Stimulated activated naive B cell treated with anti-CD40 and anti-IgM and Interleukin-4, amounts not matched to agents 10 μg/mL and 1 μg/mL and 100 μg/mL, for 72 hours (primary cell): ENCODE measurements at regions not wholly inside any gene's neighbourhood (a gene's known extent, or its start where the extent isn't known, plus 50 kb on each side); places are given as distances from the start of the nearest gene placed in this dataset.

Experiments used
- ATAC-seq, 2 donors: fragments of 150-1000 bp; cut with Tn5 transposase; replicated peaks; 2 replicates each; pipeline ENCODE4 v1.10.0; 2021; ENCODE audit warnings: moderate library complexity in 1 of 2
- DNase-seq: peaks from one replicate; pipeline ENCODE4 v3.0.0; 2021
- H3K27ac Mint-ChIP-seq: one replicate; pipeline ENCODE4 v1.8.0; 2022; ENCODE audit warnings: mild to moderate bottlenecking, mixed read lengths
- H3K27me3 Mint-ChIP-seq, 2 donors: one replicate each; pipeline ENCODE4 v1.8.0; 2022; ENCODE audit warnings: mixed read lengths in 2 of 2
- H3K36me3 Mint-ChIP-seq, 2 donors: one replicate each; pipeline ENCODE4 v1.8.0; 2022; ENCODE audit warnings: mixed read lengths in 2 of 2, mild to moderate bottlenecking in 1 of 2
- H3K4me1 Mint-ChIP-seq, 2 donors: one replicate each; pipeline ENCODE4 v1.8.0; 2022; ENCODE audit warnings: mixed read lengths in 2 of 2, mild to moderate bottlenecking in 1 of 2
- H3K4me3 Mint-ChIP-seq, 2 donors: one replicate each; pipeline ENCODE4 v1.8.0; 2022; ENCODE audit warnings: mild to moderate bottlenecking in 2 of 2, mixed read lengths in 2 of 2, moderate library complexity in 1 of 2
- H3K9me3 Mint-ChIP-seq, 2 donors: one replicate each; pipeline ENCODE4 v1.8.0; 2022; ENCODE audit warnings: mixed read lengths in 2 of 2, mild to moderate bottlenecking in 1 of 2

DNA sequence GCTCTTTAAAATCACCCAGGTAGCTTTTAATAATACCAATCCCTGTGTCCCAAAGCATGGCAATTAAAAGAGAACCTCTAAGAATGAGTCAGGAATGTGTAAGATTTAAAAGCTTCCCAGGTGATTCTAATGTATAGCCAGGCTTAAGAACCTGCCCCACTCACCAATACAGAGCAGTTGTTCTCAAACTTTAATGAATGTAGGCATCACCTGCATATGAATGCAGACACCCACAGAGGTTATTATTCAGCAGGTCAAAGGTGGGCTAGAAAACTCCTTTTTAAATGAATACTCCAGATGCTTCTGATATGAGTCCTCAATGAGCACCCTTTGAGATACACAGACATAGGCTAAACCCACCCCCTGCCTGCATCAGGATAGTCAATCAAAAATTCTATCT is 298.1 kb upstream of the KCNMB2 start:
- no peak overlapping the region for H3K27ac Mint-ChIP-seq

DNA sequence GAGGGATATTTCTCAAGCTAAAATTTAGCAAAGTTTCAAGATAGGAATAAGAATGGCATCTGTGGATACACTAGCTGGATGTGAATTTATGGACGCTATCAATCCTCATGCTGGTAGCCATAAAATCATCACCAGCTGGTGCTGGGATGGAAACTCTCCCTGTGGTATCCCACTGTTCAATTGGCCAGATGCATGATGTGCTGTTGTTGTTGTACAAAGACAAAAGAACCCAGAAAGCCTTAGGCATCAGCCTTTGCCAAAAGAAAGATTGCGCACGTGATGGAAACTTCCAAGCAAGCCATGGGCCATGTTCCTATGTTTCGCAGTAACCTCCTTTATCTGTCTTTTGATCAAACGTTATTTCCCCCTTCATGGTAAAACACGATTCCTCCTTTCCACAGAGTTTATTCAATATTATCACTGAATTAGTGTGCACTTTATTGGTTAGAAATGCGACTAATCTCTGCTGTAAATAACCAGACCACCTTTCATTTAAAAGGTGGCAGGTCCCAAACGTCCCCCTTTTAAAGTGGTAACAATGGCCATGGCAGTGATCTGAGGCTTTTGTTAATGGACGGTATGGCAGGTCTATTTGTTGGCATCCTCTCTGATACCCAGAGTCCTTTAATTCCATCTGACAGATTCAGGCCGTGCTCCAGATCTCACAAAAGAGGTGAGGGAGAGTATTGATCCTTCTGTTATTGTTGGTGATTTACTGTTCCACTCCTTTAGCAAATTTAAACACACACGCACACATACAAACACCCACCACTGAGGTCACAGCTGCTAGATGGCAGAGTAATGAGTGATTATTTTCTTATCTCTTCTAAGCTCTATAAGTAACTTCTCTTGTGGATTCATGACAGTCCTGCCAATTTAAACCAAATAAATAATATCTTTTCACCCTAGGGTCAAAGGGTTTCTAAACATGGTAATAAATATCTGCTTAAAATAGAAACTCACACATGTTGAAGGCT is 291.2 kb upstream of the KCNMB2 start:
- Mint-ChIP-seq H3K27ac (no peak overlapping the region), H3K9me3 (peaks cover 0 to 8% of the 10 kb centered on the region in 2 donors), H3K27me3 (no peaks in the 10 kb centered on the region), H3K4me3 (no peak overlapping the region), H3K36me3 (no peaks in the 10 kb centered on the region), H3K4me1 (no peaks in the 10 kb centered on the region)
- ATAC-seq (no peak), DNase-seq (no peak)

More for the DNA sequence above, 298.1 kb upstream of the KCNMB2 start:
- DNase-seq (no peak), ATAC-seq (no peak)
- Mint-ChIP-seq H3K4me3 (no peak overlapping the region), H3K36me3 (no peaks in the 10 kb centered on the region), H3K4me1 (no peaks in the 10 kb centered on the region), H3K27me3 (peaks cover 0 to 7% of the 10 kb centered on the region in 2 donors), H3K9me3 (peaks cover 0 to 8% of the 10 kb centered on the region in 2 donors)

DNA sequence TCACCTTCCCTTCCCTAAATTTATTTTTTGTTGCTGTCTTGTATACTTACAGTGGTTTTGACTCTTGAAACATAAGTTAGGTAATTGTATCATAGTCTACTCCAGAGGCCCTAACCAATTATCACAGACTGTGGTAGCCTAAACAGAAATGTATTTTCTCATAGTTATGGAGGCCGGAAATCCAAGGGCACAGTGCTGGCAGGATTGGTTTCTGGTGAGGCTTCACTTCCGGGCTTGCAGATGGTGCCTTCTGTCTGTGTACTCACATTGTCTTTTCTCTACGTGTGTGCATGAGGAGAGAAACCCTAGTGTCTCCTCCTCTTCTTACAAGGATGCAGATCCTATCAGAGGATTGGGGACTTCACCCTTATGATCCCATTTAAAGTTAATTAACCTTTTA is 290.2 kb upstream of the KCNMB2 start:
- Mint-ChIP-seq H3K4me1 (no peaks in the 10 kb centered on the region), H3K27me3 (peaks cover 3 to 5% of the 10 kb centered on the region in 2 donors), H3K9me3 (peaks cover 4 to 6% of the 10 kb centered on the region in 2 donors), H3K4me3 (no peak overlapping the region), H3K36me3 (no peaks in the 10 kb centered on the region), H3K27ac (no peak overlapping the region)
- ATAC-seq (no peak), DNase-seq (no peak)

DNA sequence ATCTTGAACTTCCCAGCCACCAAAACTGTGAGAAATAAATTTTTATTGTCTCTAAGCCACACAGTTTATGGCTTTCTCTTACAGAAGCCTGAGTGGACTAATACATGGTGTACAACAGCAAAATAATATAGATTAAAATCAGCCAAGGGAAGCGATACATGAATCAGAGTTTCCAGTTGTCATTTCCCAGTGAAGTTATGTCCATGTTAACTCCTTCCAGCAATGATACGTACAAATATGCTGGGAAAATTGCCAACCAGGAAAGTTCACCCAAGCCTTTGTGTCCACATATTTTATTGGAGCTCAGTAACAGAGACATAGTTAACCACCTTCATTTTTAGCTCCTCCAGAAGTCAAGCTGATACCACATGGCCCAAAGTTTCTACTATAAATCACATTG is 280.9 kb upstream of the KCNMB2 start:
- H3K36me3 Mint-ChIP-seq = no peaks in the 10 kb centered on the region
- H3K27me3 Mint-ChIP-seq = peaks cover 2 to 3% of the 10 kb centered on the region in 2 donors
- peaks cover 2 to 3% of the 10 kb centered on the region in 2 donors for H3K9me3 Mint-ChIP-seq
- no peak overlapping the region for H3K27ac Mint-ChIP-seq
- ATAC-seq = no peak
- H3K4me1 Mint-ChIP-seq = no peaks in the 10 kb centered on the region
- no peak overlapping the region for H3K4me3 Mint-ChIP-seq
- DNase-seq = no peak

DNA sequence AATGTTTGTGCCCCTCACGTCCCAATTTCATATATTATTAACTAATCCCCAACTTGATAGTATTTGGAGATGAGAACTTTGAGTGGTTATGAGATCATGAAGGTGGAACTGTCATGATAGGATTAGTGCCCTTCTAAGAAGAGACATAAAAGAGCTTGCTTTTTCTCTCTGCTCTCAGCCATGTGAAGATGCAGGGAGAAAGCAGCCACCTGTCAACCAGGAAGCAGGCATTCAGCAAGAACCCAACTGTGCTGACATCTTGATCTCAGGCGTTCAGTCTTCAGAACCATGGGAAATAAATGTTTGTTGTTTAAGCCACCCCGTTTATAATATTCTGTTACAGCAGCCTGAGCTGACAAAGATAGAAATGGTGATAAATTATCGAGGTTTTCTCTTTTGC is 278.7 kb upstream of the KCNMB2 start:
- no peaks in the 10 kb centered on the region for H3K27me3 Mint-ChIP-seq
- H3K4me3 Mint-ChIP-seq = no peak overlapping the region
- H3K4me1 Mint-ChIP-seq = no peaks in the 10 kb centered on the region
- no peaks in the 10 kb centered on the region for H3K9me3 Mint-ChIP-seq
- ATAC-seq = no peak
- H3K27ac Mint-ChIP-seq = no peak overlapping the region
- DNase-seq = no peak
- H3K36me3 Mint-ChIP-seq = no peaks in the 10 kb centered on the region

DNA sequence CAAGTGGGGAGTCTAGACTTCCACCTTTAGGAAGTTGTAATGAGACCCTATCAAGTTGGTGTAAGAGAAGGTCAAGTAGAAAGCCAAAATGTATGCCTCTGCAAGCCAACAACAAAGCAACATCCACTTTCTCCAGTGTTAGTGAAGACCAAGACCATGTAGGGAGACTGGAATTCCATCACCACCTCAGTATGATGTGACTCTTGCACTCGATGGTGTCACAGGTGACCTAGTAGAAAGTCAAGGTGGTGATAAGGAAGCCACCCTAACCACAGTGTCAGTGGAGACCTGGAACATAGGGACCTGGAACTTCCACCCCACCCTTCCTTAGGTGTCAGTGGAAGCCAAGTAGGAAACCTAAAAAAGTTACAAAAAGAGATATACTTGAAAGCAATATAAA is 278.1 kb upstream of the KCNMB2 start:
- H3K27me3 Mint-ChIP-seq = no peaks in the 10 kb centered on the region
- H3K4me1 Mint-ChIP-seq = no peaks in the 10 kb centered on the region
- H3K9me3 Mint-ChIP-seq = no peaks in the 10 kb centered on the region

DNA sequence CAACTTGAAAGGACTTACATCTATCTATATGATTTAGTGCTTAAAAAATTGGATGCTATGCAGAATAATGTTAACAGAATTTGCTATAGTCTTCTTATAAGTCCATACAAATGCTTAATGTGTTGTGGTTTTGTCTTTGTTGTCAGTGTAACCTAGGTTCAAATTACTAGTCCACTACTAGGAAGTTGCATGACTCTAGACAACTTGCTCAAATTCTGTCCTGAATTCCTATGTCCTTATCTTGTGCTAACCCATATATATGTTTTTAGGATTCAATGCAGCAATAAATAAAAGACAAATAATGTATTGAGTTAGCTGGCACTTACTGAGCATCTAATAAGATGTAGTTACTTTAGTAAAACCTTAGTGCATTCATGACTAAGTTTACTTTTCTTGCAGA is 276.5 kb upstream of the KCNMB2 start:
- no peaks in the 10 kb centered on the region for H3K4me1 Mint-ChIP-seq
- H3K36me3 Mint-ChIP-seq = no peaks in the 10 kb centered on the region
- DNase-seq (no peak), ATAC-seq (no peak)
- H3K27ac Mint-ChIP-seq = no peak overlapping the region
- H3K27me3 Mint-ChIP-seq = no peaks in the 10 kb centered on the region
- H3K4me3 Mint-ChIP-seq = no peak overlapping the region
- no peaks in the 10 kb centered on the region for H3K9me3 Mint-ChIP-seq

More for the DNA sequence above, 278.1 kb upstream of the KCNMB2 start:
- no peaks in the 10 kb centered on the region for H3K36me3 Mint-ChIP-seq
- no peak overlapping the region for H3K27ac Mint-ChIP-seq
- no peak for DNase-seq
- ATAC-seq = no peak
- H3K4me3 Mint-ChIP-seq = no peak overlapping the region

DNA sequence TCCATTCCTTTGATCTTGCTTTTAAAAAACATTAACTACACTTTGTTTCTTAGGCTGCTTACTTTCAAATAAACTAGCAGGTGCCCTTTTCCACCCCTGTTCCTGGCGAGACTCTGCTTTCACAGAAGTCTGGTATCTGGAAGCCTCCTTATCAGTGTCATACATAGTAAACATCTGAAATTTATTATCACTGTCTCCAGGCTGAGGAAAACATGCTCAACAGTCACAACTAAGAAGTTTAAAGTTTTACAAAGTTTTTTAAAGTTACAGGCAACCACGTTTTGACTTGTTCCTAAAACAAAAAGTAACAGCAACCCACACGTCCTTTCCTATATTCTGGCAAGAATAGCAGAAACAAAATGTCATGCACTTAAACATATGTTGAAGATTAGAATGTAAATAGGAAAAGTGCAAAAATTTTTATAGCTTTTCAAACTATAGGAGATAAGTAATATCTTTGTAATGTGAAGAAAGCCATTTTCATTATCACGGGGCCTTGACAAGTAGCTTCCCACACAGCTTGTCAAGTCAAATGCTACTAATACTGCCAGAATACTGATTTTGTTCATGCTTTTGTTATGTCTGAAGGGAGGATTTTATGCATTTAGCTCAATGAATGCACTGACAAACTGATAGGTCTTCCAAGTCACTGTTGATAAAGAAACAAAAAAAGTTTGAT is 275.2 kb upstream of the KCNMB2 start:
- DNase-seq (no peak), ATAC-seq (no peak)
- no peak overlapping the region for H3K4me3 Mint-ChIP-seq
- no peaks in the 10 kb centered on the region for H3K36me3 Mint-ChIP-seq
- no peaks in the 10 kb centered on the region for H3K27me3 Mint-ChIP-seq
- H3K27ac Mint-ChIP-seq = no peak overlapping the region
- H3K4me1 Mint-ChIP-seq = no peaks in the 10 kb centered on the region
- no peaks in the 10 kb centered on the region for H3K9me3 Mint-ChIP-seq

DNA sequence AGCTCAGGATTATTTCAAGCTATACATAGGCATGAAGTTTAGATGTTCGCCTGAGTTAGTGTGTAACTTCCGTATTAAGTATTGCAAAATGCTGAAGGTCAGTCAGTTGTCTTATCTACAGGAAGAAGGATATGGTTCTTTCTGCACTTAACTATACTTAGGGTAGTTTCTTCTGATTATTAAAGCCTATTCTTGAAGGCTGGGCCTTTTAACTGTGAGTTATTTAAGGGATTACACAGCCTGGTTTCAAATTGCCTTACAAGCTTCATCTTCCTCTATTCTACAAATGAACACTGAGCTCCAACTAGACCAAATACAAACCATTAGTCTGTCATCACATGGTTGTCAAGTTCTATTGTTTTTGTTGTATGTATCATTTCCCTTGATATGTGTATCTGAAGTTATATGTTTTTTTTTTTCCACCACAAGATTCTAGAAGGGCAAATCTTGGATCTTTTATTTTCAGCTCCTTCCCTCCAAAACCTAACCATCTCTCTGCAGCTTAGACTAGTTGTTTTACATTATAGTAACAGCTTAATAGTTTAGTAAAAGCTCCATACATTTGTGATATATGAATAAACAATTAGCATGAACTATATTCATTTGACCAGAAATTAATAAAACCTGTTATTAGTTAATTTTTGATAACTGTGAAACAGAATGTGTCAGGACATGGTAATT is 272.9 kb upstream of the KCNMB2 start:
- Mint-ChIP-seq H3K36me3 (no peaks in the 10 kb centered on the region), H3K4me3 (no peak overlapping the region), H3K27ac (no peak overlapping the region), H3K4me1 (no peaks in the 10 kb centered on the region), H3K27me3 (no peaks in the 10 kb centered on the region), H3K9me3 (no peaks in the 10 kb centered on the region)
- no peak for DNase-seq
- ATAC-seq = no peak

DNA sequence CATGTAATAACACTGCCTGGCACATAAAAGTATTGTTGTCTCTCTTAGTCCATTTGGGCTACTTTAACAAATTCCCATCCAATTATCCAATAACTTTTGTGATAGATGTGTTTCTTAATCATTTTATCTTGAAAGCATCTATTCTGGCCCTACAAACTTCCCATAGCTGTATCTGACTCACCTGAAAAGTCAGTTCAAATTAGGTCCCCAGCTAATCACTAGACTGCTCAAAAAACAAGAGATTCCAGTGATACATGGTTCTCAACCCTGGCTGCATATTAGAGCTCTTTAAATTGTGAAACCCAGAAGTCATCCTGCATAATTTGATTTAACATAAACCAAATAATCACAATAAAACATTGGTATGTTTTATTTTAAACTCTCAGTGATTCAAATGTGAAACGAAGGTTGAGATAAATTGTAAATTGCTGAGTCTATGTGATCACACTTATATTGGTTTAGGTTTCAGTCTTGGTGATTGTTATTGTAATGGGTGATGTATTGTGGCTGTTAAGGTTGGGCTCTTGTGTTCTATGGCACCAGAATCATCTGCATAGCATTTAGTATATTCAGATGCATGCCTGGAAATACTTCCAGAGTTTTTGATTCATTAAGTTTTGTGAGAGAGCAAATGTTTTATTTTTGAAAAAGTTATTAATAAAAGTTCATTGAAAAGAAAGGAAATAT is 268.9 kb upstream of the KCNMB2 start:
- Mint-ChIP-seq H3K9me3 (no peaks in the 10 kb centered on the region), H3K4me3 (no peak overlapping the region), H3K4me1 (no peaks in the 10 kb centered on the region), H3K27me3 (no peaks in the 10 kb centered on the region), H3K36me3 (no peaks in the 10 kb centered on the region), H3K27ac (no peak overlapping the region)
- ATAC-seq (no peak), DNase-seq (no peak)

DNA sequence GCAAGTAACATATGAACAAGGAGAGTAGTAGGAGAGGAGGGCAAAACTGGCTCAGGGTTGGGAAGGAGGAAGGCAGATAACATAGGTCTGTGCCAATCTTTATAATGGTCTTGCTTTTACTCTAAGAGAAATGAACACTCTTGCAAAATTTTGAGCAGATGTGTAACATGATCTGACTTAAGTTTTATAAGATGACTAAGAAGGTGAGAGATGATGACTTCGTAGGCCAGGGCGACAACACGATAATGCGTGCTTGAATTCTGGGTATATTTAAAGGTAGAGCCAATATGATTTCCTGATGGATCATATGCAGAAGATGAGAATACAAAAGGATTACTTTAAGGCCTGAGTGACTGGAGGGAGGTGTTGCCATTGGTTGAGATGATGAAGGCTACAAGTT is 265.4 kb upstream of the KCNMB2 start:
- ATAC-seq (no peak), DNase-seq (no peak)
- Mint-ChIP-seq H3K4me1 (no peaks in the 10 kb centered on the region), H3K9me3 (no peaks in the 10 kb centered on the region), H3K27ac (no peak overlapping the region), H3K27me3 (no peaks in the 10 kb centered on the region), H3K4me3 (no peak overlapping the region), H3K36me3 (no peaks in the 10 kb centered on the region)

DNA sequence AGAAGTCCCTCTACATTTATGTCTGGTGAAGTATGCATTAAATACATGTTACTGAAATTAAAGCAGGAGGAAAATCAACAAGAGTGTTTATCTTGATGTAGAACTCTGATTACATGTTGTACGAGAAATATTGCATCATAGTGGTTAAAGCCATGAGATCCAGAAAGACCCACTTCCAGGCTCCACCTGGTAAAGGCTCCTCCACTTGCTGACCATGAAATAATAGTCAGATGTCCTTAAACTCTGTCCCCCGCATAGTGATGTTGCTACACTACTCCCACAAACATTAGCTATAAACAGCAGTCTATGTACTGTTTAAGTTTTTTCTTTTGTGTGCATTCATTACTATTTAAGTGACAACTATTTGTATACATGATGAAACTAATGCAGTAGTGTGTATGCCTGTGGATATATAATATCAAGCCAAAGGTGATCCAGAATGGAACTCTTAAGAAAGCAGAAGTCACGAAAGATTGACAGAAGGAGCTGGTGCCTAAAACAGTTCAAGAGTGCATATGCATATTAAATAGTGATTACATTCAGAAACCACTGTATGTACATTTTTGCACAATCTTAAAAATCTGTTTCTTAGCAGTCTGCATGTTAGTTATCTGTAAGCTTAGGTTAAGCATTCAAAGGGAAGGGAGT is 264.4 kb upstream of the KCNMB2 start:
- H3K36me3 Mint-ChIP-seq = no peaks in the 10 kb centered on the region
- DNase-seq = no peak

DNA sequence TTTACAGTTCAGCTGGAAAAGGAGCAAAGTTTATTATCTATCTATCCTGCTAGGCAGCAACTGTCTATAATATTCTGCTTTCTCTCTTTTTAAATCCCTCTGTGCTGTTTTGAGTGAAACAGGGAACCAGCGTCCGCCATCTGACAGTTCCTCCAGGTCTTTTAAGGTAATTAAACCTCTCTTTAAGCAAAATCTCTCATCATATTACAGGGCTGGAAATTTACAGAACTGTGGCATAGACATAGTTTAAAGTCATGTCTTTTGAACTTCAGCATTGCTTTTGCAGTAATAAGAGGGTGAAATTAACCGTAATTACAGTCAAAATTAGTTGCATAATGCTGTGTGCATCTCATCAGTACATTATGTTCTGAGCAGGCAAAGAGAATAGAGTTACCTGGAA is 263.4 kb upstream of the KCNMB2 start:
- Mint-ChIP-seq H3K4me1 (no peaks in the 10 kb centered on the region), H3K27ac (no peak overlapping the region), H3K36me3 (no peaks in the 10 kb centered on the region), H3K27me3 (no peaks in the 10 kb centered on the region), H3K4me3 (no peak overlapping the region), H3K9me3 (peaks cover 0 to 1% of the 10 kb centered on the region in 2 donors)
- no peak for DNase-seq
- ATAC-seq = no peak

More for the DNA sequence above, 264.4 kb upstream of the KCNMB2 start:
- no peaks in the 10 kb centered on the region for H3K27me3 Mint-ChIP-seq
- H3K27ac Mint-ChIP-seq = no peak overlapping the region
- no peak overlapping the region for H3K4me3 Mint-ChIP-seq
- no peaks in the 10 kb centered on the region for H3K4me1 Mint-ChIP-seq
- no peak for ATAC-seq
- no peaks in the 10 kb centered on the region for H3K9me3 Mint-ChIP-seq

DNA sequence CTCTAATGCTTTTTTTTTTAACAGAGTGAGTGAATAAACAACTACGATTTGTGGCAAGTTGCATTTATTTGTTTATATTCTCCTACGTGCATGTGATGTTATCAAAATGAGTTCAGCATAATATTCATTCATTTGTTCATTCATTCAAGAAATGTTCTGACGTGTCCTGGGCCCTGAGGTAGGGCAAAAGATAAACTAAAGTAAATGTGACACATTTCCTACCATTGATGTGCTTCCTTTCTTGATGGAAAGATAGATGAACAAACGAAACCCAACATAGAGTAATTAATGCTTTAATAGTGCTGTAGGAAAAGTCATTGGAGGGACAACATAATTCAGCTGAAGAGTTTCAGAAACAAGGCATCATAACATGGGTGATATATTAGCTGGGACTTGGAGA is 261.5 kb upstream of the KCNMB2 start:
- Mint-ChIP-seq H3K4me3 (no peak overlapping the region), H3K27ac (no peak overlapping the region), H3K9me3 (peaks cover 7 to 14% of the 10 kb centered on the region in 2 donors), H3K36me3 (peaks cover 0 to 6% of the 10 kb centered on the region in 2 donors), H3K4me1 (no peaks in the 10 kb centered on the region), H3K27me3 (no peaks in the 10 kb centered on the region)
- DNase-seq (no peak), ATAC-seq (no peak)
